Ramos (cell line): ENCODE measurements at regions not wholly inside any gene's neighbourhood (a gene's known extent, or its start where the extent isn't known, plus 50 kb on each side); places are given as distances from the start of the nearest gene placed in this dataset.

Experiments used
- in situ Hi-C: fragments of 300-500 bp; cut with MboI; formaldehyde crosslinking; loops from one replicate; pipeline ENCODE4 v1.14.3; 2022; ENCODE audit warnings: low sequenced_read_pairs; ENCODE audit not compliant: unreplicated experiment

GRCh38 chr18:76258209-76258608 lies 236.8 kb downstream of the ZNF516 start:
- in situ Hi-C loops, result no loop called here

DNA sequence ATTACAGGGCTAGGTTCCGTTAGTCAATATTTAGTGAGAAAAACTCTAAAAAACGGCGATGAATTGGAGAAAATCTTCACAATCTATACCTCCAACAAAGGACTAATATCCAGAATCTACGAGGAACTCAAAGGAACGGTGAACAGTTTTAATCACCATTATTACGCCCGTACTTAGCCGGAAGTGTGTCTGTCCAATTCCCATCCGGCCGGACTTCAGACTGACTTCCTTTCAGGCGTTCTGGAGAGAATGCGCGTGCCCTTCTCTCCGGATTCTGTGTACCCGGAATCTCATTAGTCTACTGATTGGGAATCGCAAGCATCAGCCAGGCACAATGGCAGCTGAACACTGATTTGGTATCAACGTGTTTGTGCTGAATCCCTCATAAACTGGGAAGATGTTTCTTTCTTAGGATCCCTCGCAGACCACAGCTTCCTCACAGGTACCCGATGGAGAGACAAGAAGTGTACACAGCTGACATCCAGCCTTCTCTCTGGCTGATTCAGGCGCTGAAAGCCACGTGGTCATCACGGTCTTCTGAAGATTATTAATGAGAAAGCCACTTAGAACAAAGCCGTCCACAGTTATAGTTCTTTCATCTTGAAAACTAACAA lies 239.9 kb downstream of the ZNF516 start:
- in situ Hi-C loops, result no loop called here

- in situ Hi-C loops, result no loop called here
Observed at GRCh38 chr18:76252880-76253279, 242.2 kb downstream of the ZNF516 start.

GRCh38 chr18:76252139-76252538 lies 242.9 kb downstream of the ZNF516 start:
- in situ Hi-C loops, result no loop called here

GRCh38 chr18:76251691-76252090 lies 243.4 kb downstream of the ZNF516 start:
- in situ Hi-C loops, result no loop called here

DNA sequence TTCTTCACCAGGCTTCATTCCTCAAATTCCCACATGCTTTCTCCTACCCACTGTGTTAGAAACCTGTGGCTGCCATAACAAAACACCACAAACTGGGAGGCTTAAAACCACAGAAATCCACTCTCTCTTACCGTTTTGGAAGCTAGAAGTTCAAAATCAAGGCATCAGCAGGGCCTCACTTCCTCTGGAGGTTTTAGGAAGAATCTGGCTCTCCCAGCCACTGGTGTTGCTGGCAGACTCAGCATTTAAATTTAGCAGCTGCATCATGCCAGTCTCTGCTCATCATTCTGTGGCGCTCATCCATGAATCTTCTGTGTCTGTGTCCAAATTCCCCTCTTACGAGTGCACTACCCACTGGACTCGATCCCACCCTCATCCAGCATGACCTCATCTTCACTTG lies 248.5 kb downstream of the ZNF516 start:
- in situ Hi-C loops, result no loop called here

DNA sequence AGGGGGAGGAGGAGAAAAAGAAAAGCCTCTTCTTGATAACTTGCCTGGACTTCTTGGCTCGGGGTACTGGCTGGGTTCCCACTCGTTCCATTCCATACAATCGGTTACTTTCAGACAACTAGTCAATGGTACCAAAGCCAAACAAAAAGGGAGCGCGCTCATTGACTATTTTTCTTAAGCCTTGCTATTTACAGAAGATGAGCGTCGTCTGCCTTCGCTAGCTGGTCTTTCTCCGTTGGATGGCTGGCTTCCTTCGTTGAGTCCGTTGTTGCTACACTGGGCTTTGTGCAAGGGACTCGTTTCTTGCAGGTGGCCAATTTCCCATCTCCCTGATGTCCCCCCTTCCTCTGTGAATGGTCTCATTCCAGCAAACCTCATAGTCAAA lies 260.4 kb downstream of the ZNF516 start:
- in situ Hi-C loops, result no loop called here

GRCh38 chr18:76233876-76234675 lies 261.0 kb downstream of the ZNF516 start:
- in situ Hi-C loops, result no loop called here

- in situ Hi-C loops, result no loop called here
Observed at GRCh38 chr18:76233406-76233805, 261.6 kb downstream of the ZNF516 start.

DNA sequence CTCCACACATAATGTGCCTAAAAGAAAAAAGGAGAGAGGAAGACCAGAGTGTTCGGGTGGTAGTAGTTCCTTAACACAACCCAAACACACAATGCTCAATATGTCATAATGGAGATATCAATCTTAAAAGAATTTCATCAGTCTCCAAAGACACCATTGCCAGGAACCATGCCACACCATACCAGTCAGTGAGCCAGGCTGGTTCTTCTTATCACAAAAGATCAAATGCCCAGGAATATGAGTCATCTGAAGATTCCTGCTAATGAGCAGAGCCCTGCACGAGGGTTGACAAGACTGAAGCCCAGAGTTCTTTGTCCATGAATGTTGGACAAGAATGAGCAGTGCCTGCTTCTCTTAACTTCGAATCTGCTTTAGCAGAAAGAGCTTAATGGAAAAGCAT lies 262.3 kb downstream of the ZNF516 start:
- in situ Hi-C loops, result no loop called here

- in situ Hi-C loops, result no loop called here
Observed at GRCh38 chr18:76232010-76232409, 263.0 kb downstream of the ZNF516 start.

GRCh38 chr18:76231402-76231801 lies 263.6 kb downstream of the ZNF516 start:
- in situ Hi-C loops, result no loop called here

DNA sequence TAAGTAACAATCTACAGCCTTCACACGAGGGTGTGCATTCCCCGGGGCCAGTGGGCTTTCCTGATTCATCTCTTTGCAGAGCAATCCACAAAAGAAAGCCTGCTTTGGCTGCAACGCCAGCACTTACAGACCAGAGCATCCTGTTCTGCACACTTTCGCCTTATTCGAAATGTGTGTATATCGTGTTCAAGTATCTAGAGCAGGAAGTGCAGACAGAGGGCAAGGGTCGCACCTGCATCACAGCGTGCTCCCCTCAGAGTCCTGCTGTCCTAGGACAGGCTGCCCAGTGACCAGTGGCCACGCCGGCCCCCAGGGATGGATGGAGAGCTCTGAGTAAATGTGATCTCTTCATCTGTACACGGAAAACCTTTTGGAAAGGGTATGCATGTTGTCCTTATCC lies 264.3 kb downstream of the ZNF516 start:
- in situ Hi-C loops, result no loop called here

GRCh38 chr18:76228716-76229115 lies 266.3 kb downstream of the ZNF516 start:
- in situ Hi-C loops, result no loop called here

- in situ Hi-C loops, result no loop called here
Observed at GRCh38 chr18:76227759-76228158, 267.3 kb downstream of the ZNF516 start.

GRCh38 chr18:76223403-76223802 lies 271.6 kb downstream of the ZNF516 start:
- in situ Hi-C loops, result no loop called here

- in situ Hi-C loops, result no loop called here
Observed at GRCh38 chr18:76219023-76219422, 276.0 kb downstream of the ZNF516 start.

DNA sequence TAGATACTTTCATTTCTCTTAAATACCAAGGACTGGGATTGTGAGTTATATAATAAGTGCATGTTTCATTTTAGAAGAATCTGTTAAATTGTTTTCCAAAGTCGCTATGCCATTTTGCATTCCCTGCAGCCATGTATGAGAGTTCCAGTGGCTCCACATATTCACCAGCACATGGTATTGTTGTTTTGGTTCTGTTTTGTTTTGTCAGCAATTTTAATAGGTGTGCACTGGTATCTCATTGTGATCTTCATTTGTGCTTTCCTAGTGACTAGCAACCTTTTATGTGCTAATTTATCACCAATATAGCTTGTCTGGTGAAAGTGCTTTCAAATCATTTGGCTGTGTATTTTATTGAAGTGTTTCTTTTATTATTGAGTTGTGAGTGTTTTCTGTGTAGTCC lies 278.9 kb downstream of the ZNF516 start:
- in situ Hi-C loops, result no loop called here

DNA sequence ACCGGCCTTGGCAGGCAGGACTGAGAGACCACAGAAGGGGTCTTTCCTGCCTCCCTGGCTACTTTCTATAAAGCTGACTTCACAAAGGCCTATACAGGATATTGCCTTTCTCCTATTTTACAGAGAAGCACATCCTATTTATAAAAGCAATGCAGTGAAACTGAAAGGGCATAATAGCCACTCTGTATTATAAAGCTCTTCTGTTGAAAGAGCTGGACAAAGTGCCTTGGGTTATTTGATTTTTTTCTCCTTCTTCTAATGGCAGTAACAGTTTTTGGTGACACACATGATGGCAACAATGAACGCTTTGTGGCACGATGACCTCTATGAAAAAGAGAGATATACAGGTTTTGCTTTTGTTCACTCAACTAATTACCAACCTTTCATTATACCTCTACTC lies 281.1 kb downstream of the ZNF516 start:
- in situ Hi-C loops, result no loop called here

DNA sequence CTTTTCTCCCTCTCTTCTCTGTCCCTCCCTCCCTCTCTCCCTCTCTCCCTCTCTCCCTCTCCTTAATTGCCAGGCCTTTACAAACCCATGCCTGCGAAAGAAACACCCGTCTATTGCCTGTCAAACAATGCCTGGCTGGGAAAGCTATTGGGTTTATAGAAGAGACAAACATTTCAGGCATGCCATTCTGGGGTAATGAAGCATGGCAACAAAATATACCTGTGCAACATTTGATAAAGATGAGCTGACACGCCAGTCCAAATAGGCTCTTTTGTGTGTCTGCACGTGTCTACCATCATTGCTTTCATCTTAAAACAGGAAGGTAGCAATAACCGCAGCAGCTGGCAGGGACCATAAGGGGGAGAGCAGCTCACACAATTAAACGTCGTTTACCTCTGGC lies 282.1 kb downstream of the ZNF516 start:
- in situ Hi-C loops, result no loop called here

DNA sequence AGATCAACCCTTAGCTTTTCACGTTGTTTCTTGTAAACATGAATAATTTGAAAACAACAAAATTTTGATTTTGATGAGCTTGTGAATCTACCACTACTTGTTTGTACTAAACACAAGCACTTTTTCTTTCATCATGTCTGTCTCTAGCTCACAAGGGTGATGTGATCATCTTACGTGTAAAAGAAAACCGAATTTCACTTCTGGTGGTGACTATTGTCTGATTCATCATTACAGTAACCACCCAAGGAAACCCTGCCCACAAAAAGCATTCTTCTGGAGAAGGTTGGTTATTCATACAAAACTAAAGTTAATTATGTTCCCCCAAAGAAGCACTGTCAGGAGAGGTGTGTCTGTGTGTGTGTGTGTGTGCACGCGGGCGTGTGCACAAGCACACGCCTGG lies 285.4 kb downstream of the ZNF516 start:
- in situ Hi-C loops, result no loop called here

DNA sequence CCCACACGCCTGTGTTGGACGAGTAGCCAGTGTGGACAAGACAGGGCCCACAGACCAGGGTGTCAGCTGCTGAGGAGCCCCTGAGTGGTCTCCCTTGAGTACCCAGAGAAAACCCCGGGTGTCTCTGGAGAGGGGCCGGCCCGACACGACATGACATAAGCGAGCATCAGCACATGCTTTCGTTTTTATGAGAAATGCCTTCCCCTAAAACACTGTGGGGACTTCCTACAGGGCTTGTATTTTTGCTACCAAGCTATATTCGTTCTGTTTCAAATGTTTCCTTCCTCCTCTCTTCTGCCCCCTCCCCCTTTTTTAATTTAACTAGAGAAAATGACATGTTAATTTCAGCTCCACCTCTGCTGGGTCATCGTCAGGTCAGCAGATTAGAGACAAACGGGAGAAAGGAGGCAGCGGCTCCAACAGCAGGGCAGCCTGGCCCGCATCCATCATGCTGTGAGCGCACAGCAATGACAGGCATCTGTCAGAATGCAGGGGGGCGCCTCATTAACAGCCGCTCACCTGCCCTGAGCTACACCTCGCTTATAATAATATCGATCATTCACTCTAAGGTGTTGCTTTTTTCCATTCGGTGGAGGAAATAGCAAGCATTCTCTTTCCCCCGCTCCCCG lies 286.2 kb downstream of the ZNF516 start:
- in situ Hi-C loops, result no loop called here
